Loucy (cell line): ENCODE measurements at regions not wholly inside any gene's neighbourhood (a gene's known extent, or its start where the extent isn't known, plus 50 kb on each side); places are given as distances from the start of the nearest gene placed in this dataset.

Experiments
- EZH2phosphoT487 ChIP-seq: fragments of 200-600 bp; IDR thresholded peaks from 2 replicates; pipeline ENCODE4 v1.6.1; 2018; ENCODE audit warnings: antibody characterized with exemption, mild to moderate bottlenecking, moderate library complexity, borderline replicate concordance
- TF ChIP-seq, protein P1 (sequence below): fragments of 200-600 bp; sonication (generic); conservative IDR thresholded peaks from 2 replicates; pipeline ENCODE4 v1.5.1; 2014; ENCODE audit warnings: mild to moderate bottlenecking, antibody characterized with exemption, low read length

DNA sequence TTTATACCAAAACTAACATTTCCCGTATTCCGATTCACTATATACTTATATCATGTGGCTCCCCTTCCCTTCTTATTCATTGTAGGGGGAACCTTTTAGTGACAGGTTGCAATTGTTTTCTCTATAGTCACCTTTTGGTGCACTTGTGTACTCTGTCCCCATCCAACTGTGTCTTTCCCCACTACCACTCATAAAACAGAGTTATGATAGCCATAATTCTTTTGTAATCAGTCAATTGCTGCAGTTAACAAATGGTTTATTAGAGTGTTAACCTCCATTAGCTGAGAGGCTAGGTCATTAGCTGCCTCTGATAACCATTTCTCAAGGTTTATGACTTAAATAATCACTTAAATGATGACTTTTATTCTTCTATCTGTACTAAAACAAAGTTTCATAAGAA lies 338.1 kb upstream of the SEL1L start:
- TF ChIP-seq, protein P1, sequence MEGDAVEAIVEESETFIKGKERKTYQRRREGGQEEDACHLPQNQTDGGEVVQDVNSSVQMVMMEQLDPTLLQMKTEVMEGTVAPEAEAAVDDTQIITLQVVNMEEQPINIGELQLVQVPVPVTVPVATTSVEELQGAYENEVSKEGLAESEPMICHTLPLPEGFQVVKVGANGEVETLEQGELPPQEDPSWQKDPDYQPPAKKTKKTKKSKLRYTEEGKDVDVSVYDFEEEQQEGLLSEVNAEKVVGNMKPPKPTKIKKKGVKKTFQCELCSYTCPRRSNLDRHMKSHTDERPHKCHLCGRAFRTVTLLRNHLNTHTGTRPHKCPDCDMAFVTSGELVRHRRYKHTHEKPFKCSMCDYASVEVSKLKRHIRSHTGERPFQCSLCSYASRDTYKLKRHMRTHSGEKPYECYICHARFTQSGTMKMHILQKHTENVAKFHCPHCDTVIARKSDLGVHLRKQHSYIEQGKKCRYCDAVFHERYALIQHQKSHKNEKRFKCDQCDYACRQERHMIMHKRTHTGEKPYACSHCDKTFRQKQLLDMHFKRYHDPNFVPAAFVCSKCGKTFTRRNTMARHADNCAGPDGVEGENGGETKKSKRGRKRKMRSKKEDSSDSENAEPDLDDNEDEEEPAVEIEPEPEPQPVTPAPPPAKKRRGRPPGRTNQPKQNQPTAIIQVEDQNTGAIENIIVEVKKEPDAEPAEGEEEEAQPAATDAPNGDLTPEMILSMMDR, result no peak
- TF ChIP-seq EZH2phosphoT487, result no peak
